ENCODE measurements at regions not wholly inside any gene's neighbourhood (a gene's known extent, or its start where the extent isn't known, plus 50 kb on each side); places are given as distances from the start of the nearest gene placed in this dataset.

DNA sequence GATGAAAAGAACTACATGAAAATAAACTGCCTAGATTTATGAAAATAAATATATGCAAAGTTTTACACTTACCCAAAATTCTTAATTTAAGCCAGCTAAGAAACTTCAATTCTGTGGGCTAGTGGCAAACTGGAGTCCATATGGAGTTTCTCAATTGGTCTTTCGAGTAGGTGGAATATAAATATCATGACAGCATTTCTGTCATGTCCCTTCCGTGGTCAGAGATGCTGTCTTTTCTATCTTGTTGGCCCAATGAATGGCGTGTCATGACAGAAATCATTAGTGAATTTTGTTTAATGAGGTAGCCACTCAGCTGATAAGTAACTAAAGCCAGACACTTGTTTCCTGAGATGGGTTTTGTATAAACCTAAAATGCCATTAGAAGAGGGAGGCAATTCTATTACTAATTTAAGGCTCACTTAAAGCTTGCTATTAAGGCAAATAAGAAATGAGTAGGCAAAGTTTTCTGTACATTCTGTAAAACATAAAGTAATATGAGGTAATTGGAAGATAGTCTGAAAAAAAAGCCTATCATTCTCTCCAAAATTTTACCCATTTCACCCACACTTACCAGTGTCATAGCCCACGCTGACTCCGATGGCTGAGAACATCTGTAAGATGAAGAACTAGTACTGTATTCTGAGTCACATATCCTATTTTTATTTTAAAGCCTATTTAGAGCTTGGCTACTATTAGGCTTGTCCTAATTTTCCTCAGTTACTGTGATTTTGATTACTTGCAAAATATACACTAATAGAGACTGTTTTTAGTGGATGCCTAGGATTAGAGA is 419.3 kb upstream of the MEF2C start:
- H3K36me3 ChIP-seq (ENCODE audit: low read depth): no peaks in the 10 kb centered on the region
- H3K9ac ChIP-seq: no peak overlapping the region
- no peak overlapping the region for H3K27ac ChIP-seq
- no peak overlapping the region for H3K4me2 ChIP-seq (ENCODE audit: unreplicated experiment)
- H3K4me1 ChIP-seq (ENCODE audit: insufficient read depth): no peaks in the 10 kb centered on the region
- H4K20me1 ChIP-seq (ENCODE audit: insufficient read depth): no peaks in the 10 kb centered on the region
- no peak for DNase-seq
- no peaks in the 10 kb centered on the region for H3K27me3 ChIP-seq (replicated peaks; ENCODE audit: insufficient read depth)
- H3K4me3 ChIP-seq: no peak overlapping the region
- no peaks in the 10 kb centered on the region for H3K79me2 ChIP-seq (ENCODE audit: insufficient read depth)
- no peak overlapping the region for H2AFZ ChIP-seq
- WGBS, 2 experiments (ENCODE audit: low coverage in 1 of 2, low lambda C conversion rate in 2 of 2, missing lambda C conversion rate in 2 of 2): 93% methylated on average over 5 of the region's 5 CpGs
- in situ Hi-C loops (cut with MboI): no loop called here
- H3K9me3 ChIP-seq (ENCODE audit: low read depth): no peaks in the 10 kb centered on the region
- no peaks in the 10 kb centered on the region for H3K9me2 ChIP-seq (ENCODE audit: insufficient read depth)
- TF ChIP-seq EZH2phosphoT487 (IDR thresholded peaks at IDR 0.05; ENCODE audit: insufficient read depth, low read depth) (no peak), EZH2 (IDR thresholded peaks at IDR 0.05; ENCODE audit: insufficient read depth, poor library complexity, severe bottlenecking) (no peak)
- H3F3A ChIP-seq (ENCODE audit: insufficient read depth): no peaks in the 10 kb centered on the region

DNA sequence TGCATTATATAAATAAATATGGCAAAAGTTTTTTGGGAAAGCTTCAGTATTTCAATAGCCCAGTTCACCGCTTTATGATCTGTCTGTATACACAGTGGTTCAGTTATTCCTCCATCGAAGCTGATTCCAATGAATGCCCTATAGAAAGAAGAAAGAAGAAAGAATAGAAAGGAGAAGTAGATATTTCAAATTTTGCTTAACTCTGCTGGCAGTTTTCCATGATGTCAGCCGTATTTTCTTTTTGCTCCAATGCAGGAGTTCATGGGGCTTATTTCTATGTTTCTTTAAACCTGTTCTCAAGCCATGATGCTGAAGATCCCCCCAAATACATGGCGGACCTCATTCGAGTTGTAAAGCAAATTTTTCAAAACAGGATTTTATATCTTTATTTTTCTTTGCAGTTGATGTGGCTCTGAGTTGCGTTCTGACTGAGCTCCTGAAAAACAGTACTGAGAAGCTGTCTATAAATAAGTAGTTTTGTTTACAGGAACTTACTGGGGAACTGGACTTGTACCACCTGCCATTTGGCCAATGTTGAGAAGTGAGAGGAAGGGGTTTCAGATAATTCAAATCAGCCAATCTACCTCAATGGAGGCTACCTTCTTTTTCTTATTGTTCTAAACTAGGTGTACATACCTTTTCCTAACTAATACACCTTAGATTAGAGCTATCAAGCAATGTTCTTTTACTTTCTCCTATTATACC is 418.5 kb upstream of the MEF2C start:
- DNase-seq: no peak

DNA sequence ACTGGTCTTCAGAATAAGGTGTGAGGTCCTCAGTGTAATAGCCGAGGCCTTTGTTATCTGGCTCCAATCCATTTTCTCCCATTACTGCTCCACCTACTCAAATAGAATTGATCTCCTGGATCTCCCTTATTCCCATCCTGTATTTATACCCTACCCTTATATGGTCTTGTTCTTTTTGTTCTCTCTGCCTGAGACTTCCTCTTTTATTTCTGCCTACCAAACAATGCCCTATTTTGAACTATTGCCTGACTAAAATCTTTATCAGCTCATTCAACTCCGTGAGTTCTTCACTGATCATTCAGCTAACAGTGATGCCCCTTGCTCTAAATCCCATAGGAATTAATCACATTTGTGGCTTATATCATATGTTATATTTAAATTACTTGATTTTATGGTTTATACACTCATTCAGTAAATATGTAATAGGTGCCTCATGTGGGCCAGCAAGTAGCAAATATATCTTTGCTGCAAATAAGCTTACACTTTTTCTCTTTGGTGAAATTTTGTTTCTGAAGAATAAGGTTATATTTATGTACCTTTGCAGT is 417.5 kb upstream of the MEF2C start:
- no peak overlapping the region for H2AFZ ChIP-seq
- no peaks in the 10 kb centered on the region for H3K9me2 ChIP-seq (ENCODE audit: insufficient read depth)
- no peak overlapping the region for H3K27ac ChIP-seq
- DNase-seq: no peak
- H3K4me1 ChIP-seq (ENCODE audit: insufficient read depth): no peaks in the 10 kb centered on the region
- H3K27me3 ChIP-seq (replicated peaks; ENCODE audit: insufficient read depth): no peaks in the 10 kb centered on the region
- no peak overlapping the region for H3K4me3 ChIP-seq
- no peak overlapping the region for H3K4me2 ChIP-seq (ENCODE audit: unreplicated experiment)
- TF ChIP-seq EZH2phosphoT487 (IDR thresholded peaks at IDR 0.05; ENCODE audit: insufficient read depth, low read depth): no peak
- no peak for TF ChIP-seq EZH2 (IDR thresholded peaks at IDR 0.05; ENCODE audit: insufficient read depth, poor library complexity, severe bottlenecking)
- WGBS, 2 experiments (ENCODE audit: low coverage in 1 of 2, low lambda C conversion rate in 2 of 2, missing lambda C conversion rate in 2 of 2): 79 to 85% methylated on average over 2 of the region's 2 CpGs
- H3K9me3 ChIP-seq (ENCODE audit: low read depth): no peaks in the 10 kb centered on the region
- H3K9ac ChIP-seq: no peak overlapping the region
- H3F3A ChIP-seq (ENCODE audit: insufficient read depth): no peaks in the 10 kb centered on the region
- no peaks in the 10 kb centered on the region for H3K36me3 ChIP-seq (ENCODE audit: low read depth)
- H3K79me2 ChIP-seq (ENCODE audit: insufficient read depth): no peaks in the 10 kb centered on the region
- in situ Hi-C loops (cut with MboI): no loop called here
- H4K20me1 ChIP-seq (ENCODE audit: insufficient read depth): no peaks in the 10 kb centered on the region

More for the DNA sequence above, 418.5 kb upstream of the MEF2C start:
- Histone ChIP-seq H3K9ac (no peak overlapping the region), H3K27ac (no peak overlapping the region), H3K79me2 (ENCODE audit: insufficient read depth) (no peaks in the 10 kb centered on the region), H3K4me3 (no peak overlapping the region), H3K4me1 (ENCODE audit: insufficient read depth) (no peaks in the 10 kb centered on the region), H4K20me1 (ENCODE audit: insufficient read depth) (no peaks in the 10 kb centered on the region), H3K9me3 (ENCODE audit: low read depth) (no peaks in the 10 kb centered on the region), H3K27me3 (replicated peaks; ENCODE audit: insufficient read depth) (no peaks in the 10 kb centered on the region), H3K36me3 (ENCODE audit: low read depth) (no peaks in the 10 kb centered on the region), H2AFZ (no peak overlapping the region), H3K9me2 (ENCODE audit: insufficient read depth) (no peaks in the 10 kb centered on the region), H3K4me2 (ENCODE audit: unreplicated experiment) (no peak overlapping the region), H3F3A (ENCODE audit: insufficient read depth) (no peaks in the 10 kb centered on the region)
- 93 to 96% methylated on average over 6 of the region's 6 CpGs for WGBS, 2 experiments (ENCODE audit: low coverage in 1 of 2, low lambda C conversion rate in 2 of 2, missing lambda C conversion rate in 2 of 2)
- in situ Hi-C loops (cut with MboI): no loop called here
- TF ChIP-seq EZH2phosphoT487 (IDR thresholded peaks at IDR 0.05; ENCODE audit: insufficient read depth, low read depth) (no peak), EZH2 (IDR thresholded peaks at IDR 0.05; ENCODE audit: insufficient read depth, poor library complexity, severe bottlenecking) (no peak)

DNA sequence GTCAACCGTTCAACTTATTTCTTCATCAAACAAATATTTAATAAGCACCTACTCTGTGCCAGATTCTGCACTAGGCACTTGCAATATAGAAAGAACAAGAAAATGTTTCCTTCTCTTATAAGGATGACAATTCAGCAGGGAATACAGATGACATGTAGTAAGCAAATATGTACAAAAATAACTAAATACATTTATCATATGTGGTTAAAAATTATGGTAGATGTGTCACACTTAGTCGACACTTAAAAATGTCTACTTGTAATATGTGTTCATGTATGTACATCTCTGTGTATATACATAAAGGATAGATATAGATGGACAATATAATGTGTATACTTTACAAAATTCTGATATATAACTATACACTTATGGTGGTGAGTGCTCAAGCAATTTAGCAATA is 417.0 kb upstream of the MEF2C start:
- DNase-seq: no peak
- no peak overlapping the region for H3K9ac ChIP-seq
- no peaks in the 10 kb centered on the region for H3K27me3 ChIP-seq (replicated peaks; ENCODE audit: insufficient read depth)
- no peak for TF ChIP-seq EZH2phosphoT487 (IDR thresholded peaks at IDR 0.05; ENCODE audit: insufficient read depth, low read depth)
- TF ChIP-seq EZH2 (IDR thresholded peaks at IDR 0.05; ENCODE audit: insufficient read depth, poor library complexity, severe bottlenecking): no peak
- no peaks in the 10 kb centered on the region for H3K9me2 ChIP-seq (ENCODE audit: insufficient read depth)
- no peaks in the 10 kb centered on the region for H3K4me1 ChIP-seq (ENCODE audit: insufficient read depth)
- H3K9me3 ChIP-seq (ENCODE audit: low read depth): no peaks in the 10 kb centered on the region
- no peak overlapping the region for H3K4me3 ChIP-seq
- H2AFZ ChIP-seq: no peak overlapping the region
- H3F3A ChIP-seq (ENCODE audit: insufficient read depth): no peaks in the 10 kb centered on the region
- in situ Hi-C loops (cut with MboI): no loop called here
- H3K36me3 ChIP-seq (ENCODE audit: low read depth): no peaks in the 10 kb centered on the region
- 94 to 95% methylated on average over 2 of the region's 2 CpGs for WGBS, 2 experiments (ENCODE audit: low coverage in 1 of 2, low lambda C conversion rate in 2 of 2, missing lambda C conversion rate in 2 of 2)
- no peaks in the 10 kb centered on the region for H4K20me1 ChIP-seq (ENCODE audit: insufficient read depth)
- H3K4me2 ChIP-seq (ENCODE audit: unreplicated experiment): no peak overlapping the region
- no peaks in the 10 kb centered on the region for H3K79me2 ChIP-seq (ENCODE audit: insufficient read depth)
- no peak overlapping the region for H3K27ac ChIP-seq
